Thoracic aorta (tissue), 2 donors: ENCODE measurements at regions not wholly inside any gene's neighbourhood (a gene's known extent, or its start where the extent isn't known, plus 50 kb on each side); places are given as distances from the start of the nearest gene placed in this dataset.
"Not testable (repeated sequence)": the region's sequence is repeated elsewhere in the genome, so short reads cannot be mapped to it uniquely, and the experiment has no call there.

Experiments used
- ATAC-seq: fragments of 150-250 bp; one replicate; pipeline ENCODE4 v1.8.0; 2017; ENCODE audit warnings: low read depth; ENCODE audit not compliant: insufficient number of reproducible peaks, low FRiP score
- DNase-seq: peaks from one replicate; pipeline ENCODE4 v3.0.0-alpha.2; 2020; ENCODE audit warnings: low spot score
- H3K27ac ChIP-seq, 2 donors: fragments of 200-600 bp; sonication (generic); 1 replicate in 1 of 2; 2 replicates in 1 of 2; pipeline ENCODE4 v1.5.1; 2016; ENCODE audit warnings: mild to moderate bottlenecking in 2 of 2, moderate library complexity in 2 of 2
- H3K27me3 ChIP-seq: fragments of 200-600 bp; sonication (generic); replicated peaks from 2 replicates; pipeline ENCODE4 v1.6.0; 2016; ENCODE audit warnings: mild to moderate bottlenecking; ENCODE audit not compliant: insufficient read depth
- H3K36me3 ChIP-seq: fragments of 200-600 bp; sonication (generic); one replicate; pipeline ENCODE4 v1.5.1; 2016
- H3K4me1 ChIP-seq, 2 donors: fragments of 200-600 bp; sonication (generic); 1 replicate in 1 of 2; 2 replicates in 1 of 2; pipeline versions ENCODE4 v1.5.1 to v1.6.0; 2016; ENCODE audit warnings: low read depth in 2 of 2, mild to moderate bottlenecking in 1 of 2; ENCODE audit not compliant: control insufficient read depth in 1 of 2
- H3K4me3 ChIP-seq: fragments of 200-600 bp; sonication (generic); 2 replicates; pipeline ENCODE4 v1.5.1; 2016; ENCODE audit warnings: mild to moderate bottlenecking
- H3K9me3 ChIP-seq: fragments of 200-600 bp; sonication (generic); 2 replicates; pipeline ENCODE4 v1.5.1; 2016
- TF ChIP-seq, protein P1 (sequence below): fragments of 200-600 bp; sonication (generic); IDR thresholded peaks from one replicate; pipeline ENCODE4 v1.5.1; 2019; ENCODE audit warnings: antibody characterized with exemption

DNA sequence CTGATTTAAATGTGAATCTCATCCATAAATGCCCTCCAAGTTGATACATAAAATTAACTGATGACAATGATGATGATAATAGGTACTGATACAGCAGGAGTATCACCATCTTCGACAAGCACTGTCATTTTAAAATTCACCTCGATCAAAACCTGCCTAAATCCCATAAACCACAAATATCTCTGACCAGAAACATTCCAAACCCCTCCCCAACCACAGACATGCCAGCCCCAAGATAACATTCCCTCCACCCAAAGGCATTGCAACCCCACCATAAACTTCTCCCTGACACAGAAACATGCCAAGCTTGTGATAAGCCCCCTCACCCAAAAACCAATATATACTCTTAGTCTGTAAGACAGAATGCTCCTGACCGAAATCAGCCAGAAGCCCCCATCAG lies 63.7 kb upstream of the WDFY3 start:
- no peak for DNase-seq

DNA sequence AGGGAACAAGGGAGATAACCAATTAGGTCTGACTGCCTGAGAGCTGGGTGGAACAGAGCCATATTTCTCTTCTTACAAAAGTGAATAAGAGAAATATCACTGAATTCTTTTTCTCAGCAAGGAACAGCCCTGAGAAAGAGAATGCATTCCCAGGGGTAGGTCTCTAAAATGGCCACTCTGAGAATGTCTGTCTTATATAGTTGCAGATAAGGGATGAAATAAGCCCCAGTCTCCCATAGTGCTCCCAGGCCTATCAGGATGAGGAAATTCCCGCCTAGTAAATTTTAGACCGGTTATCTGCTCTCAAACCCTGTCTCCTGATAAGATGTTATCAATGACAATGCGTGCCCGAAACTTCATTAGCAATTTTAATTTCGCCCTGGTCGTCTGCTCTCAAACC lies 67.3 kb upstream of the WDFY3 start:
- not testable (repeated sequence) for H3K4me1 ChIP-seq, DNase-seq, H3K27me3 ChIP-seq, H3K9me3 ChIP-seq, H3K27ac ChIP-seq, H3K4me3 ChIP-seq, ATAC-seq, H3K36me3 ChIP-seq

More for the DNA sequence above, 63.7 kb upstream of the WDFY3 start:
- Histone ChIP-seq H3K36me3 (no peaks in the 10 kb centered on the region), H3K27me3 (no peaks in the 10 kb centered on the region), H3K27ac (no peak overlapping the region), H3K4me3 (no peak overlapping the region), H3K4me1 (no peaks in the 10 kb centered on the region), H3K9me3 (peaks cover 4% of the 10 kb centered on the region)
- TF ChIP-seq, protein P1, sequence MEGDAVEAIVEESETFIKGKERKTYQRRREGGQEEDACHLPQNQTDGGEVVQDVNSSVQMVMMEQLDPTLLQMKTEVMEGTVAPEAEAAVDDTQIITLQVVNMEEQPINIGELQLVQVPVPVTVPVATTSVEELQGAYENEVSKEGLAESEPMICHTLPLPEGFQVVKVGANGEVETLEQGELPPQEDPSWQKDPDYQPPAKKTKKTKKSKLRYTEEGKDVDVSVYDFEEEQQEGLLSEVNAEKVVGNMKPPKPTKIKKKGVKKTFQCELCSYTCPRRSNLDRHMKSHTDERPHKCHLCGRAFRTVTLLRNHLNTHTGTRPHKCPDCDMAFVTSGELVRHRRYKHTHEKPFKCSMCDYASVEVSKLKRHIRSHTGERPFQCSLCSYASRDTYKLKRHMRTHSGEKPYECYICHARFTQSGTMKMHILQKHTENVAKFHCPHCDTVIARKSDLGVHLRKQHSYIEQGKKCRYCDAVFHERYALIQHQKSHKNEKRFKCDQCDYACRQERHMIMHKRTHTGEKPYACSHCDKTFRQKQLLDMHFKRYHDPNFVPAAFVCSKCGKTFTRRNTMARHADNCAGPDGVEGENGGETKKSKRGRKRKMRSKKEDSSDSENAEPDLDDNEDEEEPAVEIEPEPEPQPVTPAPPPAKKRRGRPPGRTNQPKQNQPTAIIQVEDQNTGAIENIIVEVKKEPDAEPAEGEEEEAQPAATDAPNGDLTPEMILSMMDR: no peak
- ATAC-seq: no peak

DNA sequence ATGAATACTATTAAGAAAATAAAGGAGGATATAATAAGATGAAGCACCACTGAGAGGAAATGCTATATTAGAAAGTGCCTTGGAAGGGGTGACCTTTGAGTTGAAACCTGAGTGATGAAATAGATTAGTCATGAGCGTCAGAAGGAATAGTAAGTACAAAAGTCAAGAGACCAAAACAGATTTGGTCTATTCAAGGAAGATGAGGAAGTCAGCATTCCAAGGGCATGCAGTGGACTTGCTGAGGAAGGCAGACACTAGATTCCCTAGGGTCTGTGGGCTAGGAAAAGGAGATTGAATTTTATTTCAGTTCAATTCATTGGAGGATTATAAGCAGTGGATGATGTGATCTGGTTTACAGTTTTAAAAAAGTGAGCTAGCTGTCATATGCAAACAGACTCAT lies 73.0 kb upstream of the WDFY3 start:
- Histone ChIP-seq H3K36me3 (no peaks in the 10 kb centered on the region), H3K27me3 (no peaks in the 10 kb centered on the region), H3K4me3 (no peak overlapping the region), H3K4me1 (no peaks in the 10 kb centered on the region), H3K27ac (no peak overlapping the region), H3K9me3 (no peaks in the 10 kb centered on the region)
- TF ChIP-seq, protein P1: no peak
- no peak for DNase-seq
- ATAC-seq: no peak

DNA sequence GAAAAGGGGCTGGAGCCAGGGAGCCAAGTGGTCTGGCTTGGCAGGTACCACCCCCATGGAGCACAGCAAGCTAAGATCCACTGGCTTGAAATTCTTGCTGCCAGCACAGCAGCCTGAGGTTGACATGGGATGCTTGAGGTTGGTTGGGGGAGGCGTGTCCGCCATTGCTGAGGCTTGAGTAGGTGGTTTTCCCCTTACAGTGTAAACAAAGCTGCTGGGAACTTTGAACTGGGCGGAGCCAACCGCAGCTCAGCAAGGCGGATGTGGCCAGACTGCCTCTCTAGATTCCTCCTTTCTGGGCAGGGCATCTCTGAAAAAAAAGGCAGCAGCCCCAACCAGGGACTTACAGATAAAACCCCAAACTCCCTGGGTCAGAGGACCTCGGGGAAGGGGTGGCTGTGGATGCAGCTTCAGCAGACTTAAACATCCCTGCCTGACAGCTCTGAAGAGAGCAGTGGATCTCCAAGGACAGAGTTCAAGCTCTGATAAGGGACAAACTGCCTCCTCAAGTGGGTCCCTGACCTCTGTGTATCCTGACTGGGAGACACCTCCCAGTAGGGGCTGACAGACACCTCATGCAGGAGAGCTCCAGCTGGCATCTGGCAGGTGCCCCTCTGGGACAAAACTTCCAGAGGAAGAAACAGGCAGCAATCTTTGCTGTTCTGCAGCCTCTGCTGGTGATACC lies 77.5 kb upstream of the WDFY3 start:
- H3K4me1 ChIP-seq, H3K36me3 ChIP-seq, H3K27me3 ChIP-seq, DNase-seq, H3K9me3 ChIP-seq, ATAC-seq, H3K4me3 ChIP-seq, H3K27ac ChIP-seq: not testable (repeated sequence)

DNA sequence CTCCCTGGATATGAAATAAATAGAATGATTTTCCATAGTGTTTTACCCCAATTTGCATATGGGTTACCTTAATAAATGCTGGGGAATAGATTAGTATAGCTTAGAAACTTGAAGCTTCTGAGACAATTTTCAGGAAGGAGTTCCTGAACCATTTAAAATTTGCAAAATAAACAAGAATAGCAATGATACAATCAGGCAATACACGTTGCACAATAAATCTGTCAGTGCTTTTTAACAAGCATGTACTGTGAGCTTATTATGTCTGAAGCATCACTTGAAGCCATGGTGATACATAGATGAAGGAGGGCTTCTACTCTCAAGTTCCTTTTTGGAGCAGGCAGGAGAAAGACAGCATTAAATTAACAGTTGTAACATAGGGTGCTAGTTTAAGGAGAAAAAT lies 84.2 kb upstream of the WDFY3 start:
- TF ChIP-seq, protein P1: no peak

DNA sequence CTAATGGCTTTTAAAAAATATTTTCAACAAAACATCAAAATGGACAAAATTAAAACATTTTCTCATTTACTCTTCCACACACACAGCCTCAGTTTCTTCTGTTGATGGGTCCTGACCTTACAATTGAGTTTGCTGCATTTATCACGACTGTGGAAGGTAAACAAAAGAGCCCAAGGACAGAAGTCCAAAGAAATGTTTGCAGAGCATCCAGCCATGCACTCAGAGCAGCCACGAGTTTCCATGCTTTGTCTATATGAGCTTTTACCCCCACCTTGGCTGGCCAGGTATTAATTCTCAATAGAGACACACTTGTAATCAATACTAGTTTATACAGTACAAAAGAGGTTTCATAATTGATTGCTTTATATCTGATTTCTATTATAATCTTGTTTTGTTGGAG lies 85.0 kb upstream of the WDFY3 start:
- Histone ChIP-seq H3K9me3 (peaks cover 6% of the 10 kb centered on the region), H3K27me3 (no peaks in the 10 kb centered on the region), H3K36me3 (no peaks in the 10 kb centered on the region), H3K27ac (no peak overlapping the region), H3K4me3 (no peak overlapping the region), H3K4me1 (no peaks in the 10 kb centered on the region)
- ATAC-seq (no peak), DNase-seq (no peak)
- TF ChIP-seq, protein P1: no peak

More for the DNA sequence above, 84.2 kb upstream of the WDFY3 start:
- peaks cover 6% of the 10 kb centered on the region for H3K9me3 ChIP-seq
- H3K36me3 ChIP-seq: no peaks in the 10 kb centered on the region
- H3K4me3 ChIP-seq: no peak overlapping the region
- no peaks in the 10 kb centered on the region for H3K4me1 ChIP-seq
- no peak for DNase-seq
- H3K27me3 ChIP-seq: no peaks in the 10 kb centered on the region
- H3K27ac ChIP-seq: no peak overlapping the region
- ATAC-seq: no peak

DNA sequence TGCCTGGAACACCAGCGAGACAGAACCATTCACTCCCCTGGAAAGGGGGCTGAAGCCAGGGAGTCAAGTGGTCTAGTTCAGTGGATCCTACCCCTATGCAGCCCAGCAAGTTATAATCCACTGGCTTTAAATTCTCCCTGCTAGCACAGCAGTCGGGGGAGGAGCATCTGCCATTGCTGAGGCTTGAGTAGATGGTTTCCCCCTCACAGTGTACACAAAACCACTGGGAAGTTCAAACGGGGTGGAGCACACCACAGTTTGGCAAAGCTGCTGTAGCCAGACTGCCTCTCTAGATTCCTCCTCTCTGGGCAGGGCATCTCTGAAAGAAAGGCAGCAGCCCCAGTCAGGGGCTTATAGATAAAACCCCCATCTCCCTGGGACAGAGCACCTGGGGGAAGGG lies 88.4 kb upstream of the WDFY3 start:
- not testable (repeated sequence) for H3K4me1 ChIP-seq, DNase-seq

More for the DNA sequence above, 88.4 kb upstream of the WDFY3 start:
- ATAC-seq, H3K9me3 ChIP-seq, H3K4me3 ChIP-seq, H3K27me3 ChIP-seq, H3K36me3 ChIP-seq, H3K27ac ChIP-seq: not testable (repeated sequence)
